ENCODE measurements at regions not wholly inside any gene's neighbourhood (a gene's known extent, or its start where the extent isn't known, plus 50 kb on each side); places are given as distances from the start of the nearest gene placed in this dataset.
"Not testable (repeated sequence)": the region's sequence is repeated elsewhere in the genome, so short reads cannot be mapped to it uniquely, and the experiment has no call there.

GRCh38 chr6:144397141-144397540, 112.0 kb downstream of the UTRN start:
- no peak for ATAC-seq
- no peaks in the 10 kb centered on the region for H3K27me3 Mint-ChIP-seq
- peaks cover 42% of the 10 kb centered on the region for H3K36me3 Mint-ChIP-seq

DNA sequence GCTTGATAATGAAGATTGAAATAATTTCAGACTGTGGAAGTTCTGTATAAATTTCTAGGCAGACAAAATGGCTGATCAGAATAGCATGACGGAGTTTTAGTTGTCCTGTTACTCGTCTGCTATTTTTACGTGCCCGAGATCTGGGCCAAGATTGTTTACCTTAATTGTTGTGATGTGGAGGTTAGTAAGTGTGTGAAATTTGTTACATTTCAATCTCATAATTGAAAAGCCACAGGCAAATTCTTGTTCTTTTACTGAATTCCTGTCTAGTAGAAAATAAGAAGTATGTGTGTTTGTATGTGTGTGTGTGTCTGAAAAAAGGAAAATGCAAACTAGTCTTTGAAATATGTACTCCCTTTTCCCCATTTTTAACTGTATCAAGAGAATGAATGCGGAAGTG, 115.2 kb downstream of the UTRN start:
- no peaks in the 10 kb centered on the region for H3K27me3 Mint-ChIP-seq
- no peak overlapping the region for H3K4me3 Mint-ChIP-seq
- peaks cover 23% of the 10 kb centered on the region for H3K4me1 Mint-ChIP-seq
- H3K9me3 Mint-ChIP-seq = peaks cover 7% of the 10 kb centered on the region
- no peak for ATAC-seq
- peaks cover 57% of the 10 kb centered on the region for H3K36me3 Mint-ChIP-seq
- no peak overlapping the region for H3K27ac Mint-ChIP-seq

More at GRCh38 chr6:144397141-144397540, 112.0 kb downstream of the UTRN start:
- no peak overlapping the region for H3K27ac Mint-ChIP-seq
- no peak overlapping the region for H3K4me3 Mint-ChIP-seq
- H3K4me1 Mint-ChIP-seq = peaks cover 21% of the 10 kb centered on the region
- peaks cover 12% of the 10 kb centered on the region for H3K9me3 Mint-ChIP-seq

DNA sequence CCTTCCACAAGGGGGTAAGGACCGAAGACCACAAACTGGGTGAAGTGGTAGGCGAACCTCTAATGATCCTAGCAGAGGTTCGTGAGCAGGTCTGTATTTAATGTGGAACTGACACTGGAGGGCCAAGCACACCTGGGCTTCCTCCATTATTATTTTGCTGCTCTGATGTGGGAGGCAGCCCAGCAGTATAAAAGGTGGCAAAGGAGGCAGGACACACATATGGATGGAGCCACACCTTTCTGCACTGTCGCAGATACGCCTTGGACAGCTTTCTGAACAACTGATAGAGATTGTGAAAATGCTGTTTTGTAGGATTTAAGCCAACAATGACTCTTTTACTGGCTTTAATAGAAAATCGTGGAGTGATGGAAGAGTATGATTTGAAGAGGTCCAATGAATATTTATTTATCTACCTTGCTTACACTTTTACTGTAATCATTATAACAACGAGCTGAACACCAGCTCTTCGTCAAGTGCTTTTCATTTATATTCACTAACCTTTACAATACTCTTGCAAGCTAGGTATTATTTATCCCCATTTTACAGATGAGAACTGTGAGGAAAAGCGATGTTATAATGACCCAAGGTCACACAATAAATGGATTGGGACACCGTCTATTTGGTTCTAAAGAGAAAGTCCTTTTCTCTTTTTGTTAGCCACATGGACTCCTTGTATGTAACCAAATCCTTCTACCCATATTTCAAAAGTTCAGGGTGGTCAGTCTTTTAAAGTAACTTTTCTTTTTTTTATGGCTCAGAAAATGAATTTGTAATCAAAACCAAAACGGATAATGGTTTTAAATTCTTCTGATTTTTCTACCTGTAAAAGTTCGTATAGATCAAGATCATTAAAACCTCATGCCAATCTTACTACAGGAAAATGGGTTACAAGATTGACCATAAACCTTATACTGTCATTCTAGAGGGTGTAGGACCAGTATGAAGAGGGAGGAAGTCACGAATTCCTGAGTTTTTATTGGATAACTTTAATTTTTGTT, 116.9 kb downstream of the UTRN start:
- H3K36me3 Mint-ChIP-seq = peaks cover 56% of the 10 kb centered on the region
- ATAC-seq = no peak

GRCh38 chr6:144402750-144403149, 117.6 kb downstream of the UTRN start:
- Mint-ChIP-seq H3K27ac (no peak overlapping the region), H3K9me3 (peaks cover 7% of the 10 kb centered on the region), H3K4me1 (peaks cover 34% of the 10 kb centered on the region), H3K36me3 (peaks cover 53% of the 10 kb centered on the region), H3K27me3 (no peaks in the 10 kb centered on the region), H3K4me3 (no peak overlapping the region)
- no peak for ATAC-seq

More for the DNA sequence above, 116.9 kb downstream of the UTRN start:
- H3K27me3 Mint-ChIP-seq = no peaks in the 10 kb centered on the region
- peaks cover 7% of the 10 kb centered on the region for H3K9me3 Mint-ChIP-seq
- H3K27ac Mint-ChIP-seq = no peak overlapping the region
- H3K4me1 Mint-ChIP-seq = peaks cover 32% of the 10 kb centered on the region
- H3K4me3 Mint-ChIP-seq = no peak overlapping the region

GRCh38 chr6:144405163-144405562, 120.0 kb downstream of the UTRN start:
- Mint-ChIP-seq H3K36me3 (peaks cover 49% of the 10 kb centered on the region), H3K27ac (no peak overlapping the region), H3K4me1 (peaks cover 31% of the 10 kb centered on the region), H3K9me3 (no peaks in the 10 kb centered on the region), H3K4me3 (no peak overlapping the region), H3K27me3 (no peaks in the 10 kb centered on the region)
- no peak for ATAC-seq

GRCh38 chr6:144406796-144407195, 121.7 kb downstream of the UTRN start:
- no peaks in the 10 kb centered on the region for H3K27me3 Mint-ChIP-seq
- H3K36me3 Mint-ChIP-seq = peaks cover 42% of the 10 kb centered on the region
- no peaks in the 10 kb centered on the region for H3K9me3 Mint-ChIP-seq
- H3K27ac Mint-ChIP-seq = no peak overlapping the region
- peaks cover 37% of the 10 kb centered on the region for H3K4me1 Mint-ChIP-seq
- no peak overlapping the region for H3K4me3 Mint-ChIP-seq
- no peak for ATAC-seq

DNA sequence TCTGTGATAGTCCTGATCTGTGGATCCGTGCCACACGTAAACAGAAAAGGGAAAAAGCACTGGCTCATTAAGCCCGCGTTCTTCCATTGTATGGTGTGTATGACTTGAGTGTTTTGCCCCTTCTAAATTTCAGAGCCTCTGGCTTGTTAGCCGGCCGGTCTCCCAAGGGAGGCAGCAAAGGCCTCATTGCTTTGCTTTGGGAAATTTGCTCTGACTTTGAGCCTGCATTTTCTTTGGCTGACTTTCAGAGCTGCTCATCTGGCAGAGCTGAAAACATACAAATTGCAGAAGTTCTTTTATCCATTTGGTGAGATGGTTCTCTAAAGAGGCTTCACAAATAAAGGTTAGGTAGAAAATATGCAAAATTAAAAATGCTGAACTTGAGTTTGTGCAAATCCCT, 123.0 kb downstream of the UTRN start:
- Mint-ChIP-seq H3K9me3 (no peaks in the 10 kb centered on the region), H3K4me1 (peaks cover 38% of the 10 kb centered on the region), H3K27me3 (no peaks in the 10 kb centered on the region), H3K36me3 (peaks cover 32% of the 10 kb centered on the region), H3K27ac (no peak overlapping the region), H3K4me3 (no peak overlapping the region)
- ATAC-seq = no peak

- Mint-ChIP-seq H3K4me1 (peaks cover 38% of the 10 kb centered on the region), H3K27me3 (no peaks in the 10 kb centered on the region), H3K27ac (no peak overlapping the region), H3K36me3 (peaks cover 22% of the 10 kb centered on the region), H3K9me3 (no peaks in the 10 kb centered on the region), H3K4me3 (no peak overlapping the region)
- no peak for ATAC-seq
Observed at GRCh38 chr6:144410059-144410458, 124.9 kb downstream of the UTRN start.

- ATAC-seq, H3K9me3 Mint-ChIP-seq, H3K27ac Mint-ChIP-seq, H3K4me3 Mint-ChIP-seq, H3K27me3 Mint-ChIP-seq: not testable (repeated sequence)
- peaks cover 42% of the 10 kb centered on the region for H3K4me1 Mint-ChIP-seq
- H3K36me3 Mint-ChIP-seq = peaks cover 22% of the 10 kb centered on the region
Observed at GRCh38 chr6:144410574-144410973, 125.4 kb downstream of the UTRN start.

- Mint-ChIP-seq H3K36me3 (peaks cover 15% of the 10 kb centered on the region), H3K9me3 (no peaks in the 10 kb centered on the region), H3K27me3 (no peaks in the 10 kb centered on the region), H3K4me3 (no peak overlapping the region), H3K4me1 (peaks cover 47% of the 10 kb centered on the region), H3K27ac (no peak overlapping the region)
- ATAC-seq = no peak
Observed at GRCh38 chr6:144411531-144412165, 126.5 kb downstream of the UTRN start.

GRCh38 chr6:144413418-144413817, 128.3 kb downstream of the UTRN start:
- peaks cover 43% of the 10 kb centered on the region for H3K4me1 Mint-ChIP-seq

GRCh38 chr6:144415014-144415413, 129.9 kb downstream of the UTRN start:
- H3K36me3 Mint-ChIP-seq = peaks cover 5% of the 10 kb centered on the region
- no peaks in the 10 kb centered on the region for H3K9me3 Mint-ChIP-seq
- H3K4me3 Mint-ChIP-seq = no peak overlapping the region
- H3K27ac Mint-ChIP-seq = no peak overlapping the region
- peaks cover 52% of the 10 kb centered on the region for H3K4me1 Mint-ChIP-seq
- no peak for ATAC-seq
- H3K27me3 Mint-ChIP-seq = no peaks in the 10 kb centered on the region

More at GRCh38 chr6:144413418-144413817, 128.3 kb downstream of the UTRN start:
- H3K9me3 Mint-ChIP-seq = no peaks in the 10 kb centered on the region
- H3K27ac Mint-ChIP-seq = no peak overlapping the region
- H3K36me3 Mint-ChIP-seq = peaks cover 7% of the 10 kb centered on the region
- no peak overlapping the region for H3K4me3 Mint-ChIP-seq
- ATAC-seq = no peak
- no peaks in the 10 kb centered on the region for H3K27me3 Mint-ChIP-seq

- Mint-ChIP-seq H3K27ac (no peak overlapping the region), H3K4me1 (peaks cover 48% of the 10 kb centered on the region), H3K27me3 (no peaks in the 10 kb centered on the region), H3K4me3 (no peak overlapping the region), H3K9me3 (no peaks in the 10 kb centered on the region), H3K36me3 (peaks cover 5% of the 10 kb centered on the region)
- ATAC-seq = no peak
Observed at GRCh38 chr6:144415835-144416237, 130.7 kb downstream of the UTRN start.

DNA sequence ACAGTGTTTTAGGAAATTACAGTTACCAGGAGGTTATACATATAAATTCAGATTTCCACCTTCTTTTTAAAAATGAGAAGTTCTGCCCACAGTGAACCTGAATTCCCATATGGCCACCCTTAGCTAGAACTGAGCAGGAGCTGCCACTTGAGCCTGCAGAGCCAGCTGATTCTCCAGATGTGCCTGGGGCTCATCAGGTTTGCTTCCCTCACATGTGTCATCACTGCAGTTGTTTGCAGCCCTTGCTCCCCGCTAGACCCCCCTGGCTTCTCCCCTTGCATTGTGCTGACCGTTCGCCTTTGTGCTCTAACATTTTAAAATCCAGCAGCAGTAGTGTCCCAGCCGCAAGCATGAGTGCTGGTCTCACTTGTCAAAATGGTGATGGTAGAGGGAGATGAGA, 131.1 kb downstream of the UTRN start:
- peaks cover 5% of the 10 kb centered on the region for H3K36me3 Mint-ChIP-seq
- no peaks in the 10 kb centered on the region for H3K27me3 Mint-ChIP-seq
- no peaks in the 10 kb centered on the region for H3K9me3 Mint-ChIP-seq
- H3K27ac Mint-ChIP-seq = no peak overlapping the region
- H3K4me1 Mint-ChIP-seq = peaks cover 44% of the 10 kb centered on the region
- no peak for ATAC-seq
- no peak overlapping the region for H3K4me3 Mint-ChIP-seq

DNA sequence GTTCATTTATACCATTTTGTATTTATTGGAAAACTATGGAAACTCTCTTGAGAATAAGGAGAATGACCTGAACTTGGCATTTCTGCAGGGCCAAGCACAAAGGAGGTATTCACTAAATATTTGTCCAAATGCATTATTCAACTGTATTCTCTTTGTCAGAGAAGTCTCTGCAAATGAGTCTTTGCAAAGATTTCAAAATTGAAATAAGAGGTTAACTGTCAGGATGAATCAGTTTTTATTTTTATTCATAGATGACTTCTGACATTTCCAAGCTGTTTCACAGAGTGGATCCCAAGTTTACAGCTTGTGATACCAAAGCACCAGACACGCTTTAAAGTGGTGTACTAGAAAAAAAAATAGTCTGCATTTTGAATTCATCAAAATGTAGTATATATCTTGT, 131.6 kb downstream of the UTRN start:
- Mint-ChIP-seq H3K36me3 (peaks cover 6% of the 10 kb centered on the region), H3K4me3 (no peak overlapping the region), H3K9me3 (no peaks in the 10 kb centered on the region), H3K27ac (no peak overlapping the region), H3K27me3 (no peaks in the 10 kb centered on the region), H3K4me1 (peaks cover 39% of the 10 kb centered on the region)
- ATAC-seq = no peak

GRCh38 chr6:144417681-144418080, 132.5 kb downstream of the UTRN start:
- no peak overlapping the region for H3K27ac Mint-ChIP-seq
- no peak overlapping the region for H3K4me3 Mint-ChIP-seq
- no peaks in the 10 kb centered on the region for H3K27me3 Mint-ChIP-seq
- H3K9me3 Mint-ChIP-seq = no peaks in the 10 kb centered on the region
- H3K4me1 Mint-ChIP-seq = peaks cover 37% of the 10 kb centered on the region
- ATAC-seq = no peak
- peaks cover 10% of the 10 kb centered on the region for H3K36me3 Mint-ChIP-seq

Data from stimulated activated memory B cell treated with anti-CD40 and anti-IgM and Interleukin-4, amounts not matched to agents 10 μg/mL and 1 μg/mL and 100 μg/mL, for 72 hours (primary cell).